GM18511 (cell line): ENCODE measurements at regions not wholly inside any gene's neighbourhood (a gene's known extent, or its start where the extent isn't known, plus 50 kb on each side); places are given as distances from the start of the nearest gene placed in this dataset.
"Not testable (repeated sequence)": the region's sequence is repeated elsewhere in the genome, so short reads cannot be mapped to it uniquely, and the experiment has no call there.

Experiments used
- ATAC-seq: cut with Tn5 transposase; IDR thresholded peaks from one replicate; pipeline ENCODE4 v1.9.1; 2021; ENCODE audit warnings: mild to moderate bottlenecking, moderate library complexity; ENCODE audit not compliant: unreplicated experiment

- ATAC-seq, result peak; percentile 55
Observed at GRCh38 chrX:37075892-37076595, 67.9 kb downstream of the FAM47C start.

GRCh38 chrX:37076983-37077382 lies 68.8 kb downstream of the FAM47C start:
- ATAC-seq, result no peak

- no peak for ATAC-seq
Observed at GRCh38 chrX:37077646-37078433, 69.7 kb downstream of the FAM47C start.

- no peak for ATAC-seq
Observed at GRCh38 chrX:37078434-37078703, 70.2 kb downstream of the FAM47C start.

- ATAC-seq, result no peak
Observed at GRCh38 chrX:37083880-37084279, 75.7 kb downstream of the FAM47C start.

- not testable (repeated sequence) for ATAC-seq
Observed at GRCh38 chrX:37085699-37086098, 77.5 kb downstream of the FAM47C start.

- not testable (repeated sequence) for ATAC-seq
Observed at GRCh38 chrX:37086820-37087219, 78.7 kb downstream of the FAM47C start.

- ATAC-seq, result not testable (repeated sequence)
Observed at GRCh38 chrX:37087875-37088274, 79.7 kb downstream of the FAM47C start.

- not testable (repeated sequence) for ATAC-seq
Observed at GRCh38 chrX:37088778-37089177, 80.6 kb downstream of the FAM47C start.

GRCh38 chrX:37090142-37090541 lies 82.0 kb downstream of the FAM47C start:
- not testable (repeated sequence) for ATAC-seq

- not testable (repeated sequence) for ATAC-seq
Observed at GRCh38 chrX:37096422-37097124, 88.4 kb downstream of the FAM47C start.
